Fibroblast of pulmonary artery (primary cell): ENCODE measurements at regions not wholly inside any gene's neighbourhood (a gene's known extent, or its start where the extent isn't known, plus 50 kb on each side); places are given as distances from the start of the nearest gene placed in this dataset.

Experiments used
- DNase-seq: peaks from one replicate; pipeline ENCODE4 v3.0.0-alpha.2; 2010; ENCODE audit warnings: low read depth
- H3K4me3 ChIP-seq: replicated peaks from 2 replicates; pipeline ENCODE4 v1.5.1; 2011; ENCODE audit warnings: low read depth, mild to moderate bottlenecking, control low read depth, low read length, moderate library complexity
- TF ChIP-seq, protein P1 (sequence below): IDR thresholded peaks from 2 replicates; pipeline ENCODE4 v1.5.1; 2011; ENCODE audit warnings: mild to moderate bottlenecking, control low read depth, low read length, inconsistent platforms; ENCODE audit errors: missing control alignments

DNA sequence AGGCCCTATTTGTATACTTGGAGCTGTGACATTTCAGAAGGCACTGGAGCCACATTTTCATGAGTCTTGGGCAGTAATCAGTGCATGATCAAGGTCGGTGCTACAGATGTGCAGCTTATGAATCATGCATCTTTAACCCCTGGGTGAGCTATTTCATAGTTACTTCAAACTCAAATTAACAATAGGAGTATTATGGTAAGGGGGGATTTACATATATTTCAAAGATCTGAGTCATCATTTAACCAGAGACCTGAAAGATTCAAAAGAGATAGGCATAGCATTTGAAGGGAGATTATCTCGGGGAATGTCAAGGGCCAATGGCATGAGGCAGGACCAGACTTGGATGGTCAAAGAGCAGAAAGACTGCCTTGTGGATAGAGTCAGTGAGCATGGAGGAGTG lies 169.0 kb upstream of the GRIN3A start:
- DNase-seq: no peak
- H3K4me3 ChIP-seq: no peak overlapping the region
- TF ChIP-seq, protein P1, sequence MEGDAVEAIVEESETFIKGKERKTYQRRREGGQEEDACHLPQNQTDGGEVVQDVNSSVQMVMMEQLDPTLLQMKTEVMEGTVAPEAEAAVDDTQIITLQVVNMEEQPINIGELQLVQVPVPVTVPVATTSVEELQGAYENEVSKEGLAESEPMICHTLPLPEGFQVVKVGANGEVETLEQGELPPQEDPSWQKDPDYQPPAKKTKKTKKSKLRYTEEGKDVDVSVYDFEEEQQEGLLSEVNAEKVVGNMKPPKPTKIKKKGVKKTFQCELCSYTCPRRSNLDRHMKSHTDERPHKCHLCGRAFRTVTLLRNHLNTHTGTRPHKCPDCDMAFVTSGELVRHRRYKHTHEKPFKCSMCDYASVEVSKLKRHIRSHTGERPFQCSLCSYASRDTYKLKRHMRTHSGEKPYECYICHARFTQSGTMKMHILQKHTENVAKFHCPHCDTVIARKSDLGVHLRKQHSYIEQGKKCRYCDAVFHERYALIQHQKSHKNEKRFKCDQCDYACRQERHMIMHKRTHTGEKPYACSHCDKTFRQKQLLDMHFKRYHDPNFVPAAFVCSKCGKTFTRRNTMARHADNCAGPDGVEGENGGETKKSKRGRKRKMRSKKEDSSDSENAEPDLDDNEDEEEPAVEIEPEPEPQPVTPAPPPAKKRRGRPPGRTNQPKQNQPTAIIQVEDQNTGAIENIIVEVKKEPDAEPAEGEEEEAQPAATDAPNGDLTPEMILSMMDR: no peak

DNA sequence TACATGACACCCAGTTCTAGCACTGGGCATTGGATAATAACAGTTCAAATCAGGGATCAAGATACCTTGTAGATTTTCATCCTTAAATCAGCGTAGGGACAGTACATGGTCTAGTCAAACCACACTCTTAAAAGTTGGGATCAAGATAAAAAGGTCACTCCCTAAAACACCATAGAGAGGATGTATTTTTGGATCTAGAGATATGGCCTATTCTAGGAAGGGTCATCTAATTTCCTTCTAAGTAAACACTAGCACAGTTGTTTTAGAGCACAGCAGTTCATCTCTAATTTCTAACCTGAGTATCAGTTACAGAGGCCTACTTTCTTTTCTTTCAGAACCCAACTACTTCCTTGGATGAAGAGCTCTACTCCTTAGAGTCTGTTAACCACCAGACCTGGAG lies 166.4 kb upstream of the GRIN3A start:
- no peak for DNase-seq
- H3K4me3 ChIP-seq: no peak overlapping the region
- TF ChIP-seq, protein P1: no peak

GRCh38 chr9:101902051-101902450 lies 163.6 kb upstream of the GRIN3A start:
- DNase-seq: no peak
- no peak overlapping the region for H3K4me3 ChIP-seq
- TF ChIP-seq, protein P1: no peak

- no peak overlapping the region for H3K4me3 ChIP-seq
- TF ChIP-seq, protein P1: no peak
- no peak for DNase-seq
Observed at GRCh38 chr9:101897196-101897595, 158.7 kb upstream of the GRIN3A start.

DNA sequence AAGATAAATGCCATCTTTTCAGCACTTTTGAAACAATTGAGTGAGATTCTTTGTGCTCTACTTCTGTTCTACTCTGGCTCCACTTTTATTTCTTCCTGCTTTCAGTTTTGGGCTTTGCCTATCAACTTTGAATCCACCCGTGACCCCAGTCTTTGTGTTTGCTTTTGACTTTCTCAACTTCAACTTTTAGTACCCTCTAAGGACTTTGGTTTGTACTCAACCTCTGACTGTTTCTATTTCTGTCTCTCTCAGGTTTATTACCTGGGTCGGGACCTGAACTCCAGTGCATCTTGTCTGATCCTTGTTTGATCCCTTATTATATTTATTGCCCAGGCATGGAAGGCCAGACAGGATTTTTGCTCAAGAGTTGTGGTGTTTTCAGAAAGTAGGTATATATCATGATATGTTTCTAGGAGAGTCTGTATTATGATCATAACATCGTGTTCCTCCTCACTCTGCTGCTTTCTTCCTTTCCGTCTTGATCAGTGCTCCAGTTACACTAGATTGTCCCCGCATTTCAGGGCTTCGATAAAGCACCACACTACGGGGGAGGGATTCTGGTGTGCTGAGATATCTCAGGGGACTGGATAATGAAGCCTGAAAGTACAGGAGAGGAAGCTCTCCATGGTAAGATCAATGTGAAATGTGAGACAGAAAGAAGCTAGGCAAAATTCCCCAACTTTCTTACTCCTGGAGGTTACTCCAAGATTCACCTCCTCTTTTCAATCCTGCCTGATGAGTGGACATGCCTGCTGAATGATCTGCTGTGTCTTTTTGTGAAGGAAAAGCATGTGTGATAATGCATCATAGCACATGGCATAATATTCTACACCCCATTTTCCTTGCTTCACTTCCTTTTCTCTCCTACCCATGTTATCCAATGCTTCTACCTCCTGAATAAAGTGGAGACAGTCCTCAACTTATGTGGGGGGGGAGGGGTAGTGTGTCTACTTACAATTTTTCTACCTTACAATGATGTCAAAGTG lies 155.5 kb upstream of the GRIN3A start:
- DNase-seq: no peak
- no peak overlapping the region for H3K4me3 ChIP-seq
- TF ChIP-seq, protein P1: no peak

GRCh38 chr9:101881508-101881907 lies 143.1 kb upstream of the GRIN3A start:
- TF ChIP-seq, protein P1: no peak
- DNase-seq: no peak
- H3K4me3 ChIP-seq: no peak overlapping the region
